ENCODE measurements at regions not wholly inside any gene's neighbourhood (a gene's known extent, or its start where the extent isn't known, plus 50 kb on each side); places are given as distances from the start of the nearest gene placed in this dataset.

DNA sequence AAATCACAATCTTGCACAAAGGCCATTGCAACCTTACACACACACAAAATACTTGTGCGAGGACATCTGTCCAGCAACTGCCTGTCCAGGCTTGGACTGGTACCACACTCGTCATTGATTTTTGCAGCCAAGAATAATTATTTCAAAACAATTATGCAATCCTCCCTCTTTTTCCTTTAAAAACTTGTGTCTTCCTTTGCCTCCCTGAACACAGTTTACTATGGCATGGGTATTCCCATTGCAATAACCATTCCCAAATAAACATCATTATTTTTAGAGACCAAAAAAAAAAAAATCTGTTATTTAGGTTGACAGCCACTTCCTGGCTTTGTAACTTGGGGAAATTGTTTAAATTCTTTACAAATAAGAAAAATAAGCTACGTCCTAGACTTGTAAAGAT is 54.0 kb downstream of the C11orf91 start:
- TF ChIP-seq POLR2A (IDR thresholded peaks at IDR 0.05) (no peak), EP300 (IDR thresholded peaks at IDR 0.05) (no peak), POLR2AphosphoS5 (IDR thresholded peaks at IDR 0.05) (no peak)
- TF ChIP-seq, protein P1, sequence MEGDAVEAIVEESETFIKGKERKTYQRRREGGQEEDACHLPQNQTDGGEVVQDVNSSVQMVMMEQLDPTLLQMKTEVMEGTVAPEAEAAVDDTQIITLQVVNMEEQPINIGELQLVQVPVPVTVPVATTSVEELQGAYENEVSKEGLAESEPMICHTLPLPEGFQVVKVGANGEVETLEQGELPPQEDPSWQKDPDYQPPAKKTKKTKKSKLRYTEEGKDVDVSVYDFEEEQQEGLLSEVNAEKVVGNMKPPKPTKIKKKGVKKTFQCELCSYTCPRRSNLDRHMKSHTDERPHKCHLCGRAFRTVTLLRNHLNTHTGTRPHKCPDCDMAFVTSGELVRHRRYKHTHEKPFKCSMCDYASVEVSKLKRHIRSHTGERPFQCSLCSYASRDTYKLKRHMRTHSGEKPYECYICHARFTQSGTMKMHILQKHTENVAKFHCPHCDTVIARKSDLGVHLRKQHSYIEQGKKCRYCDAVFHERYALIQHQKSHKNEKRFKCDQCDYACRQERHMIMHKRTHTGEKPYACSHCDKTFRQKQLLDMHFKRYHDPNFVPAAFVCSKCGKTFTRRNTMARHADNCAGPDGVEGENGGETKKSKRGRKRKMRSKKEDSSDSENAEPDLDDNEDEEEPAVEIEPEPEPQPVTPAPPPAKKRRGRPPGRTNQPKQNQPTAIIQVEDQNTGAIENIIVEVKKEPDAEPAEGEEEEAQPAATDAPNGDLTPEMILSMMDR (IDR thresholded peaks at IDR 0.05), result no peak
